Tongue (tissue), 1 donor: ENCODE measurements at regions not wholly inside any gene's neighbourhood (a gene's known extent, or its start where the extent isn't known, plus 50 kb on each side); places are given as distances from the start of the nearest gene placed in this dataset.
A peak's percentile ranks its signal among the peaks of the same experiment; 100 is the strongest.

ENCODE experiments used
- DNase-seq: peaks from one replicate; pipeline ENCODE4 v3.0.0-alpha.2; 2015

DNA sequence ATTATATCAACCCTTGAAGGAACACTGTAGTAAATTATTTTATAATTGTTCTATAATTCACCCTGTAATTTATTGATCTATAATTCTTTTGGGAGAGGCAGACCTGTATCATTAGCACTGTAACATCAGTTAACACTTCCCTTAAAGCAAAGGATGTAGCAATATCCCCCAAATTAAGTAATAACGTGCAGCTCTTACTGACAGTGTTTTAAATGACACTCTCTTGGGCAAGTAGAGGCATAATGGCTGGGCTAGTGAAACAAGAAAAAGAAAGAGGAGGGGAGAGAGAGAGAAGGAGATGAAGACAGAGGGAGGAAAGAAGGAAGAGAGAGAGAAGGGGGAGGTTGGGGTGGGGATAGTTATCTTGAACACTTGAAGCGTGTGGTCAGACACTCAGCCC lies 161.0 kb upstream of the RNF32 start:
- no peak for DNase-seq

DNA sequence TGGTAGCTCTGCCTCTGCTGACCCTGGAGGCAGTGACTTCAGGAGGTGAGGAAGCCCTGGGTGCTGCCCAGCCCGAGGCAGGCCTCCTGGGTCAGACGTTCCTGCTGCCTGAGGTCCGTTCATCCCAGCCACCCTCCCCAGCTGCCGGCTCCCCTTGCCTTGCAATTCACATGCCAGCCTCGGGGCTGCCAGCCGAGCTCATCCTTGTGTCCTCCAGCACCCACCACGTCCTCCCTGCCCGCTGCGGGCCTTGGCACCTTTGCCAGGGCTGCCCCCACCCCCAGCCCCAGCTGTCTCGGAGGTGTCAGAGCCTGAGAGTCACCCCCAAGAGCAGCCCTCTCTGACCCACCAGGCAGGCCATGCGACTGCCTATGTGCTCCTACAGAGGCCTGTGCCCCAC lies 162.1 kb upstream of the RNF32 start:
- no peak for DNase-seq

DNA sequence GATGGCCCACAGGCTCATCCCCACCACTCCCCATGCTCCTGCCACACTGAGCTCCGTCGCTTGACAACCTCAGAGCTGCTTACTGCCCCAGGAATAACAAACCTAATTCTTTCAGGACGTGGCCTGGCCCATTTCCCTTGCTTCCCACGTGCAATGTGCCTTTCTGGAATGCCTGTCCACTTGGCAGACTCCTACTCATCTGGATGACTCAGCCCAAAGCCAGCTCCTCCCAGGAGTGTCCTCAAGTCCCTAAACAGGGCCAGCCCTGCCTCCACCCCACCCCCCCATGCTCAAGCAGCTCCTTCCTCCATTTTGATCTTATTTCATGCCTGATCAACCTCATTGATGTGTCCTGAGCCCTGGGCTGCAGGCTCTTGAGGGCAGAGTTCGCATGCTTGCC lies 164.9 kb upstream of the RNF32 start:
- no peak for DNase-seq

DNA sequence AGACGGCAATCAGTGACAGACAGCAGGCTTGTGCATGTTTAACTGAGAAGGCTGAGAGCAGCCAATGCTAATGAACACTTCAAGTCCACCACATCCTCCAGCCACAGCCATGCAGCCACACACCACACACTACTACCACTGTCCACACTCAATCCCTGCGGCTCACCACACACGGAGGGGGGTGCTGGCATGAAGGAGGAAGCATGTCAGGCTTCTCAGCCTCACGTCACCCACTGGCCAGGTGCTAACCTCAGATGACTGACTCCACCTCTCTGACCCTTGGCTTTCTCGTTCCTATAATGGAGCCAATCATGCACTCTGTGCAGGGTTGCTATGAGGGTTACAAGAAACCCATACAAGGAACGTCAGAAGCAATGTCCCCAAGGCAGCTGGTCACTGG lies 165.4 kb upstream of the RNF32 start:
- DNase-seq: no peak

DNA sequence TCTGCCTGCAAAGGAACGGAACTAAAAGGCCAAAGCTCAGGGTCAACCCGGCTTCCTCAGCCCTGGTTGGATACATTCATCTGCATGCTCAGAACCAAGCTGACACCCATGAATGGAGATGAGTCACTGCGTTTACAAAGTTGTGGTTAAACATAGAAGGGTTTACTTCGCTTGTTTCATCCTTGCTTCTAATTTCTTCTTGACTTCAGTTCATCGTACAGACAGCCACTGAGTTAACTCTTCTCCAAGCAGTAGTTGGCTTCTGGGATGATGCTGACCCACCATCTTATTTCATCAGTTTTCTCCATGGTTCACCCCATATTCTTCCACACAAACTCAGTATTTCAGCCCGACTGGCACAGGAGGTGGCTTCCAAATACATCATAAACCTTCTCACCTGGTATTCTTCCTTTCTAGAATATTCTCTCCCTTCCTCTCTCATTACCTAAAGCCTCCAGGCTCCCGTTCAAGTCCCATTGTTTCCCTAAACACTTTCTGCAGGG lies 166.3 kb upstream of the RNF32 start:
- DNase-seq: no peak

DNA sequence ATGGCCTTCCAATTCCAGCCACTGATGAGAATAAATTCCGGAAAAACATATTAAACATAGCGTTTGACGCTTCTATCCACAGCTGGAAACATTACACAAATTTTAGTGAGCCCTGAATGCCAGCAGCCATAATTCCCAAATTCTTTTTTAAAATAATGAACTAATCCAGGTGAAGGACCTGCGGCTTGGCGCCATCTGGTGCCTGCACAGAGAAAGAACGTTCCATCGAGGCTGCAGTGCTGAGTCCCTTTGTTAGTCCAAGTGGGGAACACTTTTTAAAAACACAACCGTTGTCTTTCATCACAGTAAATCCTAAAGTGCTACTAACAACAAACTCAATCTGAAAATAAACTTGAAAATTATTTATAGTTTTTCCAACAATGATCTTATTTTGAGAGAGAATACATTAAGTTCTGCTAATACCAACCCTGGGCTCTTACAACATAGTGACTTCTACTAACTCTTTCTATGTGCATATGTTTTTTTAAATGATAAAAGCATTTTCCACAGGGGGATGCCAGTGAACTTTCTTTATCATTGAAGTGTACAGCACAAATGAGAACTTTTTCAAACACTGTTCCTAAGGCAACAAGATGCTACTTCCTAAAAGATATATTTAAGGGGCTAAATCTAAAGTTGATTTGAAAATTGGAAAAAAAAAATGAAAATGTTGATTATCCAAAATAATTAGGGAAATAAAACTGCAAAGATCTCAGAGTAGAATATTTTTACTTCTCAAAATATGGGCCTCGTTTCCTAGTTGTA lies 166.9 kb upstream of the RNF32 start:
- DNase-seq: peak; percentile 62

DNA sequence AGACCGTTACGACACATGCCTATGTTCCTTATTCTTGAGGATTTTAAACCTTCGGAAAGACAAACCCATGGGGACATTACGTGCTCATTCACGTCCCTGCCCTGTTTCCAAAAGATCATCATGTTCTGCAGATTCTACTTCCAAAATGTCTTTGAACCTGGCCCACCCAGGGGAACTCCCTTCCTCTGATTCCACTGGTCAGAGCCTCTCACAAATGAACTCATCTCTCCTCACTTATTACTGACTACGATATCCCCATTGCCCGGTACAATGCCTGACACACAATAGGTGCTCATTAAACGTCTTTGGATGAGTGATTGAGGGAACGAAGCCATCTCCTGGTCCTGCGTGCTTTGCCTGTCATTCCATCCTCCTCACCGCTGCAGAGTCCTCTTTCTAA lies 168.3 kb upstream of the RNF32 start:
- DNase-seq: no peak

DNA sequence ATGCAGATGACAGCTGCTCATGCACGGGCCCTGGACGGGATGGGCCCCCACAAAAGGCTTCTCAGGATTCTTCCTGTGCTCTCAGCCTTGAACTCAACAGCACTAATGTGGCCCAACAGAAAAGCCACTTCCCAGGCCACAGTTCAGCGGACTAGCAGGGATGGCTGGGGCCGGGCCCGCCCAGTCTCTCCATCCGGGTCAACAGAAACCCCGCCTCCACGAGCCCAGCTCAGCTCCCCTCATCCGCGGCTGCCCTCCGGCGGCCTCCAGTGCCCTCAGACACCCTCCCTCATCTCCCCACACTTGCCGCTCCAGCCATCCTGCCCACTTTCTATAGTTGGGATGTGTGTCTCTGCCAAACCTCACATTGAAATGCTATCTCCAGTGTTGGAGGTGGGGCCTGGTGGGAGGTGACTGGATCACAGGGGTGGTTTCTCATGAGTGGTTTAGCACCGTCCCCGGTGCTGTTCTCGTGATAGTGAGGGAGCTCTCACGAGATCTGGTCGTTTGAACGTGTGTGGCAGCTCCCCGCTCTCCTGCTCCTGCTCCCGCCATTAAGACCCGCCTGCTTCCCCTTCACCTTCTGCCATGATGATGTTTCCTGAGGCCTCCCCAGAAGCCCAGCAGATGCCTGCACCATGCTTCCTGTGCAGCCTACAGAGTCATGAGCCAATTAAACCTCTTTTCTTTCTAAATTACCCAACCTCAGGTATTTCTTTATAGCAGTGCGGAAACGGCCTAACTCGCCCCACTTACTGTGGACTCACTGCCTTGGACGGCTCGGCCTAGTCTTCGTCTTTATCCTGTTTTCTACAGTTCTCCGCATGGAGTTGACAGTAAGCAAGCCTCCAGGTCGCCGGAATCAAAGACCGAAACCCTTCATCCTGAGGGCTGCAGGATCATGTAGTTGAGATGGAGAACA lies 169.9 kb upstream of the RNF32 start:
- no peak for DNase-seq

DNA sequence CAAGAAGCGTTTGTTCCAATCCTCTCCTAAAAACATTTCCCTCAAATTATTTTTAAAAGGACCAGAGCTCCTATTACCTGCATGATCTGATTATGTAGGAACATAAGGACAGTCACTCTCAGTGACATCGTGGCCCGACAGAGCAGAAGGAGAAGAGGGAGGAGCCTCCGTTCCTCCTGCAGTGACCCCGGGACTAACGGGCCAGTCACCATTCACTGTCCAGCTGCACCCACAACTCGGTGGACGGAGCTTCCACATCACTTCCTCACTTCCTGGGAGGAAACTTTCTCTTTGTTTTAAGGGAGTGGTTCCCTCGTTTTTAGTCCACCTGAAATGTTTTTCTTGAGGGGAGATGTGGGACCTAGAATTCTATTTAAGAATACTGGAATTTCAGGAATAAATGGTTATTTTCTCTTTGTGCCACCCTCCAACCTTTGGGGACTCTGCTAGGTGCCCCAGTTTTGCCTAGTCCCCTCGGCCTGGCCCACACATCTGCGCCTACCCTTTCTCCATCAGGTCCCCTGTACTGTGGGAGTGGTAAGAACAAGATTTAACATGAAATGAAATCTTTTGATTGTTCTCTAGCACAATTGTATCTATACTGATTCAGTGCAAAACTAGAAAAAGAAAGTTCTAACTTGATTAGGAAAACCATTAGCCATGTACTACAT lies 173.5 kb upstream of the RNF32 start:
- DNase-seq: no peak

DNA sequence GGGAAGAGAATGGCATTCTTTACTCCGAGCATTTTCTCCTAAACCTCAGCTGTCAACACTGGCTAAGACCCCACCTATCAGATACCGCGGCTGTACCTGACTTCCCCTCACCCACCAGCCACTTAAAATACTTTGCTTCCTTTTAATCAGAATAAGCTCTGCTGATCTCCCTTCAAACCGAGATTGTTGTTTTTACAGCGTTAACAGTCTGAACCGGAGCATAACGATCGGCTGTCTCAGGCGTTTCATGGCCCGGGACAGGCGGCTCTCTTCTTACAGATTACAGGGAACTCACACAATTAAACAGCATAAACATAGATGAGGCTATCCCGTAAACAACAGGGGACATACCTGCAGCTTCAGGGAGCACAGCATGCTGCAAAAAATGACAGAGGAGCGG lies 174.3 kb upstream of the RNF32 start:
- peak; percentile 2 for DNase-seq

DNA sequence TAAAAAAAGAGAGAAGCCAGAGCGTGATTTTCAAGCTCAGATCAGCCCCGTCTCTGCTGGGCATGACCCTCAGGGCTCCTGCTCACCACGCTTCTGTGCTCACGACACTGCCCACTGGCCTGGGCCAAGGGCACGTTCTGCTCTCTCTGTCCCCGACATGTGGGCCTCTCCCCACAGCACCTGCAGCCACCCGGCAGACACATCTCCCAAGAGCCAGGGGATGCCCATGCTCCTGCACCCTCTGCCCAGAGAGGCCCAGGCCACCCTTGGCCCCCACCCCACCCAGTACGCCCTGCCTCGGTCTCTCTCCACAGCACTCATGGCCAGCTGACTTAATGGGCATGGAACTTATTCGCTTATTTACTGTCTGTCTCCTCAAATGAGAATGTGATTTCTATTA lies 175.4 kb upstream of the RNF32 start:
- no peak for DNase-seq

DNA sequence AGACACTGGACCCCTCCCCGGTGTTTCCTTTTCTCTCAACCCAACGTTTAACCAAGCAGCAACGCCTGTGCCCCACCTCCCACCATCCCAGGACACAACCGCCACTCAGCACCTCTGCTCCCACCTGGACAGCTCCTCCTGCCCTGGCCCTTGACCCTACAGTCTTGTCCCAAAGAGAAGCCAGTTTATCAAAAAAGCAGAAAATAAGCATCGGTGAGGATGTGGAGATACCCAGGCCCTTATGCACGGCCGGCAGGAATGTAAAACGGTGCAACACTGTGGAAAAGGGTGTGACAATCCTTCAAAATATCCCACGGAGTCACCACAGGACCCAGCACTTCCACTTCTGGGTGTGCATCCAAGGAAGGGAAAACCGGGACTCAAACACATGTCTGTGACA lies 176.2 kb upstream of the RNF32 start:
- DNase-seq: no peak

DNA sequence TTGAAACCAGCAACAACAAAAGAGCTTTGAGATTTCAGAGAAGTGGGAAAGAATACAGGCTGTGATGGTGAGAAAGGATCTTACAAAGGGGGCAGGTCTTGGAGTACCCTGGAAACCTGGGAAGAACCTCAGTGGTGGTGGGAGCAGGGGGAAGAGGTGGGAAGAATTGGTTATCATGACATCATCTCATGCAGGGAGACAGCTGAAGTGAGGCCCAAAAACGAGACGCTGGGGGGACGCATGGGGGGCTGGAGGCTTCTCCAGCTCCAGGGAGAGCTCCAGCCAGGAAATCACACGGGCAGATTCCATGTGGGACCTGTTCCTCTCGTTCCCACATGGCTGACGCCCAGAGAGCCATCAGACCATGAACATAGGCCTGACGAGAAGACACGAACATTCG lies 177.3 kb upstream of the RNF32 start:
- no peak for DNase-seq

DNA sequence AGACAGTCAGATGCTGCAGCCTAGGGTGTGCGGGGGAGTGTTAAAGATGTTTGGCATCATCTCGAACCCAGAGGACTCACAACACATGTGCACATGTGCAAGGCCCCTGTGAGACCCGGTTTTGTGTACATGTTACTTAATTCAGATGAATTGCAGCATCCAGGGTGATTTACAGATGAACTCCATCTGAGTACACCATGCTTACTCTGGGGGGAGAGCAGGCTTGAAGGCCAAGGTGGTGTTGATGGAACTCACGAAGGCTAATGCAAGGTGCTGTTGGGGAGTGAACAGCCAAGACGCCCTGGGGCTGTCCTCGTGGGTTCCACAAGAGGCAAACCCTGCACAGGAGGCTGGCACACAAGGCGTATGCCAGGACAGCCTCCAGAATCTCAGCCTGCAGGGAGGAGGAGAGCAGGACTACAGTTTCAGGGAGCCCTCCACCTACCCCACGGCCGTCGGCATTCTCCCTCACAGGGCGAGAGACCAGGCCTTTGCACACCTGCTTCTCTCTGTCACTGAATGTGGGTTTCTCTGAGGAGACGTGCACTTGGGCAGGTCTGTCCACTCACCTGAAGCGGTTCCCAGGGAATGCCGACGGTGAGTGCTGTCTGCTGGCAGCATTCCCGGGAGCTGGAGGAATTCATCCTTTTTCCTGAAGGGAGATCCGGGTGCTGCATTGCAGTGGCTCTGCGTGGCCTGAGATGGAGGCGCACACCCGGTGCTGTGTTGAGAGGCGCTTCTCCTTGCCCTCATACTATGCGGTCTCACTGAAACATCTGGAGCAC lies 178.5 kb upstream of the RNF32 start:
- no peak for DNase-seq

DNA sequence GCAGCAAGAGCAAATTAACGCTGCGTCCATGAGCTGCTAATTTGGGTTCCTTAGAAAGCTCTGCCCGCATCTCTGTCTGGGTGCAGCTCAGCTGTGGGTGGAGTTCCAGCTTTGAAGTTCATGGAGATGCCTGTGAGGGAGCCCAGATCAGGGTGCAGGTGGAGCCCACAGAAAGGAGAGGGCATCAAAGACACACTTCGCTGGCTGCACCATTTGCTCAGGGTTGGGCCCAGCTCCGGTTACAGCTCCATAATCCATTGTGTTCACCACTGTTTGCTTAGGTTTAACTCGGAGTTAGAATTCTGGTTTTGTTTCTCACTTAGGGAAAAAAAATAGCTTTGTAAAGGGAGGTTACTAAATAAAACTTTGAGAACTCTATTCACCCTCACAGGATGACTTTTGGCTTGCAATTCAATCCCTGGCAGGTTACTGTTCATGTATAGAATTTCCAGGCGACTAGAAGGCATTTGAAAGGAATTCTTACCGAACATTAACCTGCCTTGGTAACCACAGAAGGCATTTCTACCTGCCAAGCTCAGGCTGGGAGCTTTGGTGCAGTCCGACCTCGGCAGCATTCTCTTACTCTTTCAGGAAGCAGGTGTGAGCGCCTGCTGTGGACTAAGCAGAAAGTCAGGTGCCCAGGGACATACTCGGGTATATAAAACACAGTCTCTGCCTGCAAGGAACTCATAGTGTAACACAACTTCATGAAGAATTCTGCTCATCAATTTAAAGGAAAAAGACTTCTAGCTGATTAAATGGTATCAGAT lies 179.5 kb upstream of the RNF32 start:
- peak; percentile 48 for DNase-seq

DNA sequence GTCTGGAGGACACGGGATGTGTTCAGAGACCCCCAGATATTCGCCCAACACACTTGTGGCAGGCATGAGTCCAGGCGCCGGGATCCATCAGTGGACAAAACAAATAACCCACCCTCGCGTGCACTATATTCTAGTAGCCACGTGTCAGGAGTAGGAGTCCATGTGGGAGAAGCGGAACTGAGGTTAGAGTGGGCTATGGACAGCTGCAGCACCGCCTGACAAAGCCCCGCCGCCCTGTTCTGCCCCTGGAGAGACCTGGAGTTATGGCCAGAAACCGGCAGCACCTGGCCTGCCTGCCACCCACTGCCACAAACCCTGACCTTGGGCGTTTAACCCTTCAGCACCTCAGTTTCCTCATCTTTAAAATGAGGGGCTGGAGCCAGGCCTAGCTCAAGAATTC lies 181.0 kb upstream of the RNF32 start:
- DNase-seq: no peak

DNA sequence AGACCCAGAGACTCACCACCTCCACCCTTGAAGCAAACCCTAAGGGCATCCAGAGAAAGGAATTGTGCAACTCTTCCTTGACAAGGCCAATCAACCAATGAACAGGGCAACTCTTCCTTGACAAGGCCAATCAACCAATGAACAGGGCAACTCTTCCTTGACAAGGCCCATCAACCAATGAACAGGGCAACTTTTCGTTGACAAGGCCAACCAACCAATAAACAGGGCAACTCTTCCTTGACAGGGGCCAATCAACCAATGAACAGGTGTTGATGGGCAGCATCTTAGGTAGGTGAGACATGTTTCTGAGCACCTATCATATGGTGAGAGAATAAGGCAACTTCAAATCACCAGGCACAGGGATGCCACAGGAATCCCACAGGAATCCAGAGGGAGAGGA lies 181.5 kb upstream of the RNF32 start:
- DNase-seq: no peak

DNA sequence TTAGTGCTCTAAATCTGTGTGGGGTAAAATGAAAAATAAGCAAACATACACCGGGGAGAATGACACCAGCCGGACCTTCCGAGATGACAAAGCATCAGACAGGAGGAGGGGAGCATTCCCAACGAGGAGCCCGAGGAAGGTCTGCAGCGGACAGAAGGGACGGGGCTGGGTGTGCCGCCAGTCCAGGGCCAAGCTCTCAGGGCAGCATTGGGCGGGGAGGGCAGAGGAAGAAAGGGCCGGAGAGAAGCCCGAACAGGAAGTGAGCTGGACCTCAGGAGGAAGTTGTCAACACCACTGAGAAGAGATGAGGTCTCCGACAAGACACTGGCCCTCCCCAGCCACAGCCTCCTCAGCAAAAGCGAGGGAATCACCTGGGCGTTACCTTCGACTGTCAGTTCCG lies 182.6 kb upstream of the RNF32 start:
- DNase-seq: no peak

DNA sequence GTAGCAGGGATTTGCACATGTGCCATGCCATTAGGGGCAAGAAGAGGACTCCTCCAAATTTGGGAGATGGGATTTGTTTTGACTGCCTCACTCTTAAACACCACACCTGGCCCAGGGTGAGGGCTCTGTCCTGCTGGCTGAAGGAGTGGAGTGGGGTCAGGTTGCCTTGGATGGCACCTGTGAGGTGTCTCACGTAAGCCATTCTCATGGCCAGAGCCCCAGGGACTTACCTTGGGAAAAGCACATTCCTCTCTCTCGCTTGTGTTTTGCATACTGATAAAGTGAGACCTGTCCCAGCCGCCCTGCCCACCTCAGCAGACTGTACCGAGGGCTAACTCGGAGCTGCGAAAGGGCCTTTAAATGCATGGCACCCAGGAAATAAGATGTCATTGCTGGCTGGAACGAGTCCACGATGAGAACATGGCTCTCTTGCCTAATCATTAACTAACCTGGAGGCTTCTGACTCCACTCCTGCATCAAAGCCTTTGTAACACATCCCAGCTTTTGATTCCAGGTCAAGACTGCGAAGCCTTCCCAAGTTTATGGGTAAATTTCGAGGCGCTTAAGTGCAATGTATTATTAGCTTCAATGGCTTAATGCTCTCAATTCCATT lies 184.0 kb upstream of the RNF32 start:
- DNase-seq: no peak

DNA sequence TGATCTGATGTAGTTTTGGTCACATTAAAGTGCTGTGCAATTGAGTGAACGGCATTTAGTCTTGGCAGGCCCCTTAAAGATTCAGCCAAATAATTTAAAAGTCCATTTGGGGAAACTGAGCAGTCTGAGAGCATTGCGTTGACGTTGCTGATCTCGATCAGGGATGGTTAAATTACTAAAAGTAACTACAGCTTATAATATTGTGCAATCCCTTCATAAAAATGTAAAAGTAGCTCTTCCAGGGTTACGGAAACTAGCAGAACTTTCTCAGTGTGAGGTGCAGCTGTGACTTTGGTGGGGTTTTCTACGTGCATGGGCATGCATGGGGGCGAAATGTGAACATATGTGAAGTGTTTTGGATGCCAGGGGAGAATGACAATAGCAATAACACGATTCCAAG lies 184.5 kb upstream of the RNF32 start:
- no peak for DNase-seq

DNA sequence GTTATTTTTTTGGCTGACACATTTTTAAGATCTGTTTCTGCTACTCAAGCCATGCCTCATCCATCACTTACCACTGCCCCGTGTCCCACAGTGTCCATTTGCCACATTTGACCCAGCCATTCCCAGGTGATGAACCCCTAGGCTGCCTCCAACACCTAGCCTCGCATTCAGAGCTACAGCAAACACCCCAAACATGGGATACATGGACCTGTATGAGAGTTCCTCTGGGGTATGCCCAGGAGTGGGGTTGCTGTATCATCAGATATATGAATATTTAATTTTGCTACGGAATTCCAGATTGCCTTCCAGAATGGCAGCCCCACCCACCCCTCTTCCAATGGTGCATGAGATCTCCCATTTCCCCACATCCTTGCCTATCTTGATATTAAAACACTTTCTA lies 190.1 kb upstream of the RNF32 start:
- no peak for DNase-seq
